GM12878 (cell line): ENCODE measurements at regions not wholly inside any gene's neighbourhood (a gene's known extent, or its start where the extent isn't known, plus 50 kb on each side); places are given as distances from the start of the nearest gene placed in this dataset.

Experiments
- ATAC-seq: fragments of 200-7000 bp; cut with Tn5 transposase; 3 replicates; pipeline ENCODE4 v1.9.1; 2020; ENCODE audit warnings: mild to moderate bottlenecking, moderate library complexity
- BruUV-seq: library from RNA; stranded (reverse); fragments of 400-500 nt; replicated peaks from 2 replicates; lab custom pipeline; 2021; lab: Mats Ljungman, UMichigan
- CTCF ChIA-PET: fragments of 300-600 bp; sonication (Branson Sonifier 250); formaldehyde crosslinking; extraction: SDS; loops from one replicate; lab custom pipeline; 2021; ENCODE audit warnings: inconsistent platforms; lab: Yijun Ruan, JAX
- POLR2A ChIA-PET: fragments of 350-600 bp; formaldehyde crosslinking; extraction: SDS; loops from one replicate; lab custom pipeline; 2021; ENCODE audit warnings: inconsistent platforms; lab: Charles Lee
- RAD21 ChIA-PET: fragments of 300-600 bp; sonication (Branson Sonifier 250); formaldehyde crosslinking; loops from one replicate; lab custom pipeline; 2023; ENCODE audit warnings: antibody characterized with exemption; ENCODE audit not compliant: unreplicated experiment; lab: Charles Lee
- SMC1A ChIA-PET: fragments of 300-600 bp; sonication (Branson Sonifier 250); formaldehyde crosslinking; loops from one replicate; lab custom pipeline; 2023; ENCODE audit not compliant: unreplicated experiment, uncharacterized antibody; lab: Charles Lee
- DNase-seq: peaks from one replicate; pipeline ENCODE4 v3.0.0-alpha.2; 2011; ENCODE audit warnings: low read depth, low spot score
- FAIRE-seq: peaks from 3 replicates; lab custom pipeline; 2011; peaks lifted over from hg19 to GRCh38; lab: Jason Lieb, UNC
- H2AFZ ChIP-seq: 2 replicates; pipeline ENCODE4 v1.6.0; 2011; ENCODE audit warnings: low read depth, low read length, control low read depth; ENCODE audit not compliant: control insufficient read depth
- H3K27ac ChIP-seq: 2 replicates; pipeline ENCODE4 v1.5.1; 2011; ENCODE audit warnings: control low read depth; ENCODE audit not compliant: control insufficient read depth, insufficient read depth
- H3K27me3 ChIP-seq, 2 experiments: replicated peaks in 1 of 2; 2 replicates each; pipeline versions ENCODE4 v1.6.0 to v1.6.1; 2011; ENCODE audit warnings: low read length in 1 of 2; ENCODE audit not compliant: control insufficient read depth in 2 of 2, insufficient read depth in 2 of 2
- H3K36me3 ChIP-seq, 2 experiments: 2 replicates each; pipeline ENCODE4 v1.5.1; 2011; ENCODE audit warnings: low read length in 1 of 2; ENCODE audit not compliant: control insufficient read depth in 2 of 2, insufficient read depth in 2 of 2
- H3K4me1 ChIP-seq: 2 replicates; pipeline ENCODE4 v1.6.1; 2011; ENCODE audit warnings: mild to moderate bottlenecking, low read length, moderate library complexity, mixed read lengths; ENCODE audit not compliant: control insufficient read depth, insufficient read depth
- H3K4me2 ChIP-seq: 2 replicates; pipeline ENCODE4 v1.6.0; 2011; ENCODE audit warnings: control low read depth; ENCODE audit not compliant: control insufficient read depth, insufficient read depth
- H3K4me3 ChIP-seq: fragments of 200-600 bp; sonication (generic); 2 replicates; pipeline ENCODE4 v1.5.1; 2016
- H3K79me2 ChIP-seq: 2 replicates; pipeline ENCODE4 v1.6.0; 2011; ENCODE audit warnings: low read length; ENCODE audit not compliant: control insufficient read depth, insufficient read depth
- H3K9ac ChIP-seq: 2 replicates; pipeline ENCODE4 v1.8.0; 2011; ENCODE audit warnings: low read length, control low read depth, mixed read lengths; ENCODE audit not compliant: control insufficient read depth, insufficient read depth
- H3K9me3 ChIP-seq: replicated peaks from 3 replicates; pipeline ENCODE4 v1.5.1; 2011; ENCODE audit warnings: mild to moderate bottlenecking, low read length; ENCODE audit not compliant: control insufficient read depth, insufficient read depth
- H4K20me1 ChIP-seq: 2 replicates; pipeline ENCODE4 v1.6.0; 2011; ENCODE audit not compliant: control insufficient read depth, insufficient read depth
- HSF1 ChIP-seq: fragments of 150-350 bp; IDR thresholded peaks from 2 replicates; pipeline ENCODE4 v1.6.1; 2014; ENCODE audit warnings: mild to moderate bottlenecking, low read depth, low read length
- IRF5 ChIP-seq: fragments of 450-650 bp; IDR thresholded peaks from 2 replicates; pipeline ENCODE4 v1.6.1; 2017; ENCODE audit warnings: borderline replicate concordance
- NFXL1 ChIP-seq: fragments of 450-650 bp; IDR thresholded peaks from 2 replicates; pipeline ENCODE4 v1.6.1; 2017; ENCODE audit warnings: antibody characterized with exemption, mild to moderate bottlenecking, borderline replicate concordance
- NR2C2 ChIP-seq: IDR thresholded peaks from 2 replicates; pipeline ENCODE4 v1.6.1; 2011; ENCODE audit warnings: borderline replicate concordance, low read depth; ENCODE audit not compliant: control insufficient read depth, insufficient read length
- PRDM15 ChIP-seq: fragments of 450-650 bp; formaldehyde crosslinking; IDR thresholded peaks from 2 replicates; pipeline ENCODE4 v1.4.0; 2020; ENCODE audit warnings: mild to moderate bottlenecking, moderate library complexity
- ZBTB40 ChIP-seq: fragments of 450-650 bp; IDR thresholded peaks from 2 replicates; pipeline ENCODE4 v1.6.1; 2016; ENCODE audit warnings: mild to moderate bottlenecking, moderate library complexity, borderline replicate concordance
- ZNF207 ChIP-seq: fragments of 450-650 bp; IDR thresholded peaks from 2 replicates; pipeline ENCODE4 v1.6.1; 2014; ENCODE audit warnings: antibody characterized with exemption, mild to moderate bottlenecking, borderline replicate concordance
- WGBS: methylation state at CpG from one replicate; pipeline ENCODE4 v1.1.6; 2016; ENCODE audit warnings: low lambda C conversion rate; ENCODE audit not compliant: insufficient replicate concordance, insufficient coverage; ENCODE audit errors: missing lambda C conversion rate; 5-methylcytosine and 5-hydroxymethylcytosine counted together
- in situ Hi-C: fragments of 300-500 bp; cut with MboI; formaldehyde crosslinking; loops from 9 replicates; pipeline ENCODE4 v1.14.3; 2018; ENCODE audit warnings: mixed read lengths
- intact Hi-C: fragments of 100-400 bp; cut with micrococcal nuclease; formaldehyde crosslinking; loops from one replicate; pipeline ENCODE4 v1.14.2; 2022; ENCODE audit not compliant: unreplicated experiment

GRCh38 chr21:7952648-7953047, 2568.7 kb upstream of the TPTE start (continued):
- TF ChIP-seq NFXL1 (no peak), NR2C2 (no peak), ZBTB40 (no peak), HSF1 (no peak), ZNF207 (no peak)

GRCh38 chr21:7953058-7953457, 2568.3 kb upstream of the TPTE start:
- ChIA-PET POLR2A (no interaction called here), CTCF (no interaction called here), SMC1A (no interaction called here), RAD21 (no interaction called here)
- Histone ChIP-seq H3K4me3 (no peak overlapping the region), H3K27ac (no peak overlapping the region), H3K4me2 (no peak overlapping the region), H3K27me3 (no peaks in the 10 kb centered on the region), H3K9ac (no peak overlapping the region), H3K36me3 (no peaks in the 10 kb centered on the region), H3K9me3 (peaks cover 7% of the 10 kb centered on the region; the same call in 1 of the 3 replicates), H2AFZ (no peak overlapping the region), H4K20me1 (no peaks in the 10 kb centered on the region), H3K4me1 (no peaks in the 10 kb centered on the region), H3K79me2 (no peaks in the 10 kb centered on the region)
- intact Hi-C loops, result no loop called here
- ATAC-seq (no peak), DNase-seq (no peak), FAIRE-seq (no peak)
- 15% methylated on average over 2 of the region's 2 CpGs for WGBS
- in situ Hi-C loops, result no loop called here
- no TSS peak for BruUV-seq
- TF ChIP-seq IRF5, result 0 out of 2 replicates have a peak, but pooled peaks have one; percentile 25
- TF ChIP-seq PRDM15 (CRISPR knock-in tag), result no peak
